Activated T-cell treated with anti-CD3 and anti-CD28 coated beads for 1 hour (primary cell): ENCODE measurements at regions not wholly inside any gene's neighbourhood (a gene's known extent, or its start where the extent isn't known, plus 50 kb on each side); places are given as distances from the start of the nearest gene placed in this dataset.
"Not testable (repeated sequence)": the region's sequence is repeated elsewhere in the genome, so short reads cannot be mapped to it uniquely, and the experiment has no call there.

Source experiments
- DNase-seq: peaks from one replicate; pipeline ENCODE4 v3.0.0-alpha.2; 2020; ENCODE audit warnings: low read depth

- DNase-seq, result no peak
These were observed 311.5 kb downstream of the SOCS6 start for GRCh38 chr18:70600225-70600925.

- DNase-seq, result no peak
These were observed 309.6 kb downstream of the SOCS6 start for GRCh38 chr18:70598406-70598805.

- no peak for DNase-seq
These were observed 294.1 kb downstream of the SOCS6 start for GRCh38 chr18:70582981-70583380.

GRCh38 chr18:70578480-70578879, 289.6 kb downstream of the SOCS6 start:
- no peak for DNase-seq

GRCh38 chr18:70577023-70577420, 288.2 kb downstream of the SOCS6 start:
- no peak for DNase-seq

GRCh38 chr18:70576276-70577022, 287.6 kb downstream of the SOCS6 start:
- no peak for DNase-seq

- not testable (repeated sequence) for DNase-seq
These were observed 286.1 kb downstream of the SOCS6 start for GRCh38 chr18:70574951-70575350.

- not testable (repeated sequence) for DNase-seq
These were observed 280.8 kb downstream of the SOCS6 start for GRCh38 chr18:70569647-70570046.

- no peak for DNase-seq
These were observed 270.6 kb downstream of the SOCS6 start for GRCh38 chr18:70559446-70559845.

- no peak for DNase-seq
These were observed 269.5 kb downstream of the SOCS6 start for GRCh38 chr18:70558371-70558770.

- no peak for DNase-seq
These were observed 266.1 kb downstream of the SOCS6 start for GRCh38 chr18:70554854-70555445.

- DNase-seq, result no peak
These were observed 265.1 kb downstream of the SOCS6 start for GRCh38 chr18:70553936-70554260.

GRCh38 chr18:70553245-70553935, 264.5 kb downstream of the SOCS6 start:
- no peak for DNase-seq

- DNase-seq, result no peak
These were observed 247.7 kb downstream of the SOCS6 start for GRCh38 chr18:70536370-70537062.

- DNase-seq, result no peak
These were observed 246.2 kb downstream of the SOCS6 start for GRCh38 chr18:70535041-70535440.

GRCh38 chr18:70525322-70525721, 236.5 kb downstream of the SOCS6 start:
- not testable (repeated sequence) for DNase-seq

GRCh38 chr18:70523792-70524182, 234.9 kb downstream of the SOCS6 start:
- no peak for DNase-seq

GRCh38 chr18:70523035-70523791, 234.4 kb downstream of the SOCS6 start:
- DNase-seq, result no peak

- no peak for DNase-seq
These were observed 233.4 kb downstream of the SOCS6 start for GRCh38 chr18:70522183-70522680.

- DNase-seq, result no peak
These were observed 232.0 kb downstream of the SOCS6 start for GRCh38 chr18:70520867-70521266.

- DNase-seq, result no peak
These were observed 224.8 kb downstream of the SOCS6 start for GRCh38 chr18:70513502-70514171.
